ENCODE measurements at regions not wholly inside any gene's neighbourhood (a gene's known extent, or its start where the extent isn't known, plus 50 kb on each side); places are given as distances from the start of the nearest gene placed in this dataset.

DNA sequence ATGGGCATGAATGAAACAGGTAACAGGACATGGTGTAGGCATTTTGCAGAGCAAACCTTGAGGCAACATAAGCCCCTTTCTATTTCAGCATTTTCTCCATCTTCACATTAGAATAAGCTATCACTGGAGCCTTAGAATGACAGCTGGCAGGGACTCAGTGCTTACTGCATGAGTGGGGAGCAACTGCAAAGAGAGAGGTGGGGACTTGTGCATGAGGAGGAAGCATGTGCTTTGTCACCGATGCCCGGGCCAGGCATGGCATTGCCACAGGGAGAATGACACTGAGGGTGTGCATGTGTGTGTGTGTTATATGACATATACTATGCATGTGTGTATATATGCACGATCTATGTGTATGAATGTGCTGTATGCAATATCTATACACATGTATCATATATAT is 258.2 kb upstream of the RAB6C start:
- H3K36me3 ChIP-seq (ENCODE audit: insufficient read depth, low read length), result no peaks in the 10 kb centered on the region
- H3K36me3 Mint-ChIP-seq, result no peaks in the 10 kb centered on the region
- no peaks in the 10 kb centered on the region for H3K4me1 Mint-ChIP-seq
- H3K27ac ChIP-seq (ENCODE audit: low read depth, low read length), result no peak overlapping the region
- peaks cover 0 to 3% of the 10 kb centered on the region in 2 donors for H3K27me3 Mint-ChIP-seq
- no peaks in the 10 kb centered on the region for H3K9me3 ChIP-seq (ENCODE audit: low read length)
- H3K4me3 Mint-ChIP-seq, result no peak overlapping the region
- no peaks in the 10 kb centered on the region for H3K4me1 ChIP-seq (ENCODE audit: insufficient read depth, low read length)
- H3K27ac Mint-ChIP-seq, result no peak overlapping the region
- no peaks in the 10 kb centered on the region for H3K27me3 ChIP-seq (ENCODE audit: insufficient read depth, low read length, poor library complexity, severe bottlenecking)
- CTCF ChIA-PET, result no interaction called here
- H3K9me3 Mint-ChIP-seq, result peaks cover 0 to 3% (median 0%) of the 10 kb centered on the region in 5 donors
- no peak for DNase-seq
- no peak overlapping the region for H3K4me3 ChIP-seq (ENCODE audit: low read length)
- POLR2A ChIA-PET, result no interaction called here

- H3K27ac Mint-ChIP-seq, result no peak overlapping the region
- ChIA-PET CTCF (no interaction called here), POLR2A (no interaction called here)
- no peak overlapping the region for H3K27ac ChIP-seq (ENCODE audit: low read depth, low read length)
- H3K4me3 ChIP-seq (ENCODE audit: low read length), result no peak overlapping the region
- no peak for DNase-seq
- H3K4me1 ChIP-seq (ENCODE audit: insufficient read depth, low read length), result no peaks in the 10 kb centered on the region
- no peaks in the 10 kb centered on the region for H3K9me3 ChIP-seq (ENCODE audit: low read length)
- H3K36me3 ChIP-seq (ENCODE audit: insufficient read depth, low read length), result no peaks in the 10 kb centered on the region
- H3K27me3 Mint-ChIP-seq, result peaks cover 0 to 3% of the 10 kb centered on the region in 2 donors
- peaks cover 0 to 3% (median 0%) of the 10 kb centered on the region in 5 donors for H3K9me3 Mint-ChIP-seq
- H3K36me3 Mint-ChIP-seq, result no peaks in the 10 kb centered on the region
- no peaks in the 10 kb centered on the region for H3K27me3 ChIP-seq (ENCODE audit: insufficient read depth, low read length, poor library complexity, severe bottlenecking)
- no peak overlapping the region for H3K4me3 Mint-ChIP-seq
- H3K4me1 Mint-ChIP-seq, result no peaks in the 10 kb centered on the region
Measured at GRCh38 chr2:129721846-129722245, 257.6 kb upstream of the RAB6C start.

DNA sequence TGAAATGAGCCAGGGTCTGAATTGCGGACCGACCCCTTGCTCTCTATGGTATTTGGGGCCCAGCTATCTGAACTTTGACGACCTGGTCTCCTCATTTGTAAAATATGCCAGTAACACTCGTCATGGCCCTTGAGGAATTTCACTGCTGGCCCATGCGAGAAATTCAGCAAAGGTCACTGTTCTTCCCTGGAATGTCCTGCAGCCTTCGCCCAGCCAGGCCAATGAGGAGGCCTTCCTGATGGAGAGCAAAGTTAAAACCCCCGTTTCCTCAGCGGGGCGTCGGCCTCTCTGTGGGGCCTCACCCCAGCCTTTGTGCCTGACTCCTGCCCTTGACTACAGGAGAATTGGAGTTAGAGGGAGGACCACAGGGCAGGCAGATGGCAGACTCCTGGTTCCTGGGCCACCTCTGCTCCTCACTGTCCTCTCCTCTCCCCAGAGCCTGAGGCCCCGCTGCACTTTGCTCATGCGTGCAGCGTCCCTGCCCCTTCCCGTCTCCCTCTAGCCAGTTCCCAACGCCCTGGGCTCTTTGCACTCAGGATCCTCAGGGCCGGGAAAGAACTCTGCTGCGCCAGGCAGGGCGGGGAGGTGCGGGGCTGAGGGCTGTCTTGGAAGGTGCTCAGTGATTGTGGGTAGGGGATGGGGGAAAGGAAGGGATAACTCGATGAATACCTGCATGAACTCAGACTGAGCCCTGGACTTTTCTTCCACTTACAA is 257.0 kb upstream of the RAB6C start:
- H3K36me3 ChIP-seq (ENCODE audit: insufficient read depth, low read length), result no peaks in the 10 kb centered on the region
- no peak overlapping the region for H3K4me3 Mint-ChIP-seq
- DNase-seq, result no peak
- H3K4me1 ChIP-seq (ENCODE audit: insufficient read depth, low read length), result no peaks in the 10 kb centered on the region
- no peak overlapping the region for H3K27ac Mint-ChIP-seq
- H3K36me3 Mint-ChIP-seq, result no peaks in the 10 kb centered on the region
- no peaks in the 10 kb centered on the region for H3K4me1 Mint-ChIP-seq
- H3K27me3 ChIP-seq (ENCODE audit: insufficient read depth, low read length, poor library complexity, severe bottlenecking), result no peaks in the 10 kb centered on the region
- peaks cover 0 to 3% (median 0%) of the 10 kb centered on the region in 5 donors for H3K9me3 Mint-ChIP-seq
- no peak overlapping the region for H3K27ac ChIP-seq (ENCODE audit: low read depth, low read length)
- no peak overlapping the region for H3K4me3 ChIP-seq (ENCODE audit: low read length)
- ChIA-PET CTCF (no interaction called here), POLR2A (no interaction called here)
- H3K27me3 Mint-ChIP-seq, result peaks cover 0 to 3% of the 10 kb centered on the region in 2 donors
- H3K9me3 ChIP-seq (ENCODE audit: low read length), result no peaks in the 10 kb centered on the region

GRCh38 chr2:129723277-129724020 is 256.0 kb upstream of the RAB6C start:
- CTCF ChIA-PET, result no interaction called here
- H3K4me3 Mint-ChIP-seq, result no peak overlapping the region

DNA sequence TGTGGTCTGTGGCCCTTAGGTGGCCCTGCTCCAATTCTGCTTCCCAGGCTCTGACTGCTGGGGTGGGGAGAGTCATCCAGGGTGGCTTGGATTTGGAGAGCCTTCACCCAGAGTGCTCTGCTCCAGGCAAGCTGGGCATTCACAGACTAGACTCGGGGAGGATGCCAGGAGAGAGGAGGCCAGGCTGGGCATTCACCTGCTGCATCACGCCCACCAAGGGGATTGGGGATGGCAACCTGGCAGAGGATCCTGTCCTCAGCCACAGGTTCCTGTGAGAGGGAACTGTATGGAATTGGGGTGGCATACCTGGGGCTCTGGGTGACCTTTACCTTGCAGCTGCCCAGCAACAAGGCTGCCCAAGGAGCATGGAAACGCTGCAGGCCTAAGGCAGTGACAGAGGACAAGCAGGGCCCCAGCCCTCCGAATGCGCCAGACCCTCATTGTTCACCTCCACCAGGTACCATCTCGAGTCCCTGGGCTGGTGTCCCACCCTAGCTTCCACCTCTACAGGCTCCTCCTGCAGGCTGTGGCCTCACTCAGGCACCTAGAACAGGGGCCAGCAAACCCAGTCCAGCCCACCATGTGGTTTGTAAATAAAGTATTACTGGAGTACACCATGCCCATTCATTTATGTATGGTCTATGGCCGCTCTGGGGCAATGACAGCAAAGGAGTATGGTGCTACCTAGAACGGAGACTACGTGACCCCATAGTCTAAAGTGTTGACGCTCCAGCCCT is 255.3 kb upstream of the RAB6C start:
- peaks cover 0 to 3% (median 0%) of the 10 kb centered on the region in 5 donors for H3K9me3 Mint-ChIP-seq

More at GRCh38 chr2:129723277-129724020, 256.0 kb upstream of the RAB6C start:
- POLR2A ChIA-PET, result no interaction called here
- H3K27me3 Mint-ChIP-seq, result peaks cover 0 to 3% of the 10 kb centered on the region in 2 donors
- Histone ChIP-seq H3K27ac (ENCODE audit: low read depth, low read length) (no peak overlapping the region), H3K9me3 (ENCODE audit: low read length) (no peaks in the 10 kb centered on the region), H3K27me3 (ENCODE audit: insufficient read depth, low read length, poor library complexity, severe bottlenecking) (no peaks in the 10 kb centered on the region), H3K4me1 (ENCODE audit: insufficient read depth, low read length) (no peaks in the 10 kb centered on the region), H3K4me3 (ENCODE audit: low read length) (no peak overlapping the region), H3K36me3 (ENCODE audit: insufficient read depth, low read length) (no peaks in the 10 kb centered on the region)
- H3K4me1 Mint-ChIP-seq, result no peaks in the 10 kb centered on the region
- H3K36me3 Mint-ChIP-seq, result no peaks in the 10 kb centered on the region
- H3K9me3 Mint-ChIP-seq, result peaks cover 0 to 3% (median 0%) of the 10 kb centered on the region in 5 donors
- H3K27ac Mint-ChIP-seq, result no peak overlapping the region
- DNase-seq, result no peak

GRCh38 chr2:129726216-129726615 is 253.2 kb upstream of the RAB6C start:
- H3K4me3 ChIP-seq (ENCODE audit: low read length), result no peak overlapping the region
- no peaks in the 10 kb centered on the region for H3K27me3 ChIP-seq (ENCODE audit: insufficient read depth, low read length, poor library complexity, severe bottlenecking)
- CTCF ChIA-PET, result no interaction called here
- Mint-ChIP-seq H3K4me1 (no peaks in the 10 kb centered on the region), H3K9me3 (peaks cover 0 to 3% (median 0%) of the 10 kb centered on the region in 5 donors), H3K4me3 (no peak overlapping the region), H3K36me3 (no peaks in the 10 kb centered on the region), H3K27ac (no peak overlapping the region), H3K27me3 (peaks cover 0 to 6% of the 10 kb centered on the region in 2 donors)
- H3K9me3 ChIP-seq (ENCODE audit: low read length), result no peaks in the 10 kb centered on the region
- H3K4me1 ChIP-seq (ENCODE audit: insufficient read depth, low read length), result no peaks in the 10 kb centered on the region
- H3K36me3 ChIP-seq (ENCODE audit: insufficient read depth, low read length), result no peaks in the 10 kb centered on the region
- H3K27ac ChIP-seq (ENCODE audit: low read depth, low read length), result no peak overlapping the region
- POLR2A ChIA-PET, result no interaction called here
- DNase-seq, result no peak

More for the DNA sequence above, 255.3 kb upstream of the RAB6C start:
- Histone ChIP-seq H3K9me3 (ENCODE audit: low read length) (no peaks in the 10 kb centered on the region), H3K27me3 (ENCODE audit: insufficient read depth, low read length, poor library complexity, severe bottlenecking) (no peaks in the 10 kb centered on the region), H3K27ac (ENCODE audit: low read depth, low read length) (no peak overlapping the region), H3K4me1 (ENCODE audit: insufficient read depth, low read length) (no peaks in the 10 kb centered on the region), H3K4me3 (ENCODE audit: low read length) (no peak overlapping the region), H3K36me3 (ENCODE audit: insufficient read depth, low read length) (no peaks in the 10 kb centered on the region)
- Mint-ChIP-seq H3K27me3 (peaks cover 0 to 3% of the 10 kb centered on the region in 2 donors), H3K27ac (no peak overlapping the region), H3K4me1 (no peaks in the 10 kb centered on the region), H3K4me3 (no peak overlapping the region), H3K36me3 (no peaks in the 10 kb centered on the region)
- no peak for DNase-seq
- CTCF ChIA-PET, result no interaction called here
- POLR2A ChIA-PET, result no interaction called here

GRCh38 chr2:129727286-129727685 is 252.2 kb upstream of the RAB6C start:
- H3K27me3 Mint-ChIP-seq, result peaks cover 0 to 6% of the 10 kb centered on the region in 2 donors
- H3K27me3 ChIP-seq (ENCODE audit: insufficient read depth, low read length, poor library complexity, severe bottlenecking), result no peaks in the 10 kb centered on the region
- H3K27ac ChIP-seq (ENCODE audit: low read depth, low read length), result no peak overlapping the region
- H3K4me3 ChIP-seq (ENCODE audit: low read length), result no peak overlapping the region
- no peaks in the 10 kb centered on the region for H3K4me1 ChIP-seq (ENCODE audit: insufficient read depth, low read length)
- no peaks in the 10 kb centered on the region for H3K9me3 ChIP-seq (ENCODE audit: low read length)
- peaks cover 0 to 3% (median 0%) of the 10 kb centered on the region in 5 donors for H3K9me3 Mint-ChIP-seq
- H3K4me3 Mint-ChIP-seq, result no peak overlapping the region
- DNase-seq, result no peak
- ChIA-PET POLR2A (no interaction called here), CTCF (no interaction called here)
- H3K27ac Mint-ChIP-seq, result no peak overlapping the region
- H3K36me3 ChIP-seq (ENCODE audit: insufficient read depth, low read length), result no peaks in the 10 kb centered on the region
- H3K36me3 Mint-ChIP-seq, result no peaks in the 10 kb centered on the region
- H3K4me1 Mint-ChIP-seq, result no peaks in the 10 kb centered on the region
